H1 (cell line): ENCODE measurements at regions not wholly inside any gene's neighbourhood (a gene's known extent, or its start where the extent isn't known, plus 50 kb on each side); places are given as distances from the start of the nearest gene placed in this dataset.

Experiments
- CTCF ChIA-PET: fragments of 300-600 bp; sonication (Branson Sonifier 250); formaldehyde crosslinking; loops from one replicate; lab custom pipeline; 2021; ENCODE audit not compliant: partially characterized antibody; lab: Charles Lee
- POLR2A ChIA-PET: fragments of 300-600 bp; sonication (Branson Sonifier 250); formaldehyde crosslinking; loops from one replicate; lab custom pipeline; 2021; ENCODE audit warnings: inconsistent platforms; ENCODE audit not compliant: partially characterized antibody; lab: Charles Lee
- DNase-seq, 2 experiments: peaks; one replicate each; pipeline versions ENCODE4 v3.0.0 to v3.0.0-alpha.2; 2010 to 2022; ENCODE audit warnings: low spot score in 2 of 2, low read depth in 1 of 2, mixed read lengths in 1 of 2
- FAIRE-seq: peaks from 2 replicates; lab custom pipeline; 2011; peaks lifted over from hg19 to GRCh38; lab: Jason Lieb, UNC
- H2AFZ ChIP-seq: 2 replicates; pipeline ENCODE4 v1.8.1; 2012; ENCODE audit warnings: low read length, inconsistent platforms
- H2AK5ac ChIP-seq: 2 replicates; pipeline ENCODE4 v1.6.1; 2013; ENCODE audit warnings: low read depth, low read length
- H2BK120ac ChIP-seq: replicated peaks from 2 replicates; pipeline ENCODE3; 2013; ENCODE audit warnings: low read depth, low read length, inconsistent platforms
- H2BK12ac ChIP-seq: 2 replicates; pipeline ENCODE4 v1.6.1; 2013; ENCODE audit warnings: low read depth, low read length
- H2BK15ac ChIP-seq: 2 replicates; pipeline ENCODE4 v1.6.1; 2013; ENCODE audit warnings: low read length
- H2BK20ac ChIP-seq: 2 replicates; pipeline ENCODE4 v1.6.1; 2013; ENCODE audit warnings: low read length
- H2BK5ac ChIP-seq: 2 replicates; pipeline ENCODE4 v1.6.1; 2013; ENCODE audit warnings: low read depth, low read length
- H3K14ac ChIP-seq: 2 replicates; pipeline ENCODE4 v1.6.1; 2013; ENCODE audit warnings: inconsistent platforms; ENCODE audit not compliant: insufficient read length
- H3K18ac ChIP-seq: 2 replicates; pipeline ENCODE4 v1.6.1; 2013; ENCODE audit warnings: low read length; ENCODE audit errors: extremely low read depth
- H3K23ac ChIP-seq: 2 replicates; pipeline ENCODE4 v1.6.1; 2013; ENCODE audit warnings: inconsistent platforms; ENCODE audit not compliant: insufficient read length
- H3K23me2 ChIP-seq: 2 replicates; pipeline ENCODE4 v1.6.1; 2013; ENCODE audit warnings: low read depth, low read length
- H3K27ac ChIP-seq: 2 replicates; pipeline ENCODE4 v1.6.1; 2011; ENCODE audit warnings: low read depth, low read length, inconsistent platforms
- H3K27me3 ChIP-seq, 4 experiments: replicated peaks in 1 of 4; 1 replicate in 1 of 4; 2 replicates in 3 of 4; pipeline versions ENCODE4 v1.6.1 to v1.8.1; 2011 to 2013; ENCODE audit warnings: low read length in 3 of 4, mild to moderate bottlenecking in 3 of 4, inconsistent platforms in 2 of 4, mixed read lengths in 2 of 4, moderate library complexity in 1 of 4; ENCODE audit not compliant: control insufficient read depth in 3 of 4, insufficient read depth in 3 of 4; ENCODE audit errors: extremely low read depth in 1 of 4
- H3K36me3 ChIP-seq, 4 experiments: 2 replicates each; pipeline versions ENCODE4 v1.6.1 to v1.8.1; 2011 to 2013; ENCODE audit warnings: mild to moderate bottlenecking in 4 of 4, low read length in 3 of 4, moderate library complexity in 2 of 4, control low read depth in 1 of 4, inconsistent platforms in 1 of 4; ENCODE audit not compliant: insufficient read depth in 4 of 4, control insufficient read depth in 2 of 4
- H3K4ac ChIP-seq: replicated peaks from 2 replicates; pipeline ENCODE3; 2013; ENCODE audit warnings: low read length, low read depth, mixed read lengths, inconsistent platforms; ENCODE audit not compliant: insufficient read length
- H3K4me1 ChIP-seq, 4 experiments: replicated peaks in 1 of 4; 1 replicate in 1 of 4; 2 replicates in 3 of 4; pipeline versions ENCODE4 v1.6.1 to v1.8.1; 2011 to 2013; ENCODE audit warnings: low read length in 3 of 4, inconsistent platforms in 2 of 4, mixed read lengths in 1 of 4; ENCODE audit not compliant: insufficient read depth in 4 of 4, control insufficient read depth in 3 of 4
- H3K4me2 ChIP-seq, 2 experiments: 2 replicates each; pipeline versions ENCODE4 v1.6.1 to v1.8.1; 2011 to 2013; ENCODE audit warnings: low read depth in 2 of 2, low read length in 2 of 2, control low read depth in 1 of 2, inconsistent platforms in 1 of 2, mild to moderate bottlenecking in 1 of 2; ENCODE audit not compliant: insufficient read depth in 1 of 2
- H3K4me3 ChIP-seq, 4 experiments: fragments of 200-600, 300-600 bp in 1 of 4; sonication (generic), shearing (Covaris generic), sonication (Bioruptor Twin) in 1 of 4; 2 replicates each; pipeline versions ENCODE4 v1.5.1 to v1.8.1; 2011 to 2016; ENCODE audit warnings: low read length in 4 of 4, low read depth in 3 of 4, control low read depth in 2 of 4, inconsistent platforms in 2 of 4, mild to moderate bottlenecking in 2 of 4, mixed read lengths in 1 of 4, moderate library complexity in 1 of 4; ENCODE audit not compliant: insufficient read depth in 2 of 4; ENCODE audit errors: extremely low read depth in 1 of 4
- H3K56ac ChIP-seq: replicated peaks from 2 replicates; pipeline ENCODE3; 2013; ENCODE audit warnings: low read depth, mild to moderate bottlenecking, mixed read lengths, low read length, inconsistent platforms; ENCODE audit not compliant: insufficient read length
- H3K79me1 ChIP-seq: 2 replicates; pipeline ENCODE4 v1.6.1; 2013; ENCODE audit warnings: low read depth, low read length, control low read depth
- H3K79me2 ChIP-seq, 2 experiments: 2 replicates each; pipeline versions ENCODE4 v1.6.1 to v1.8.1; 2012 to 2013; ENCODE audit warnings: low read length in 2 of 2, mild to moderate bottlenecking in 2 of 2, inconsistent platforms in 1 of 2; ENCODE audit not compliant: insufficient read depth in 2 of 2, control insufficient read depth in 1 of 2
- H3K9ac ChIP-seq, 4 experiments: replicated peaks in 1 of 4; 1 replicate in 1 of 4; 2 replicates in 3 of 4; pipeline versions ENCODE4 v1.6.1 to v1.8.1; 2011 to 2013; ENCODE audit warnings: low read depth in 3 of 4, low read length in 3 of 4, control low read depth in 2 of 4, mild to moderate bottlenecking in 2 of 4, moderate library complexity in 2 of 4, inconsistent platforms in 1 of 4; ENCODE audit errors: extremely low read depth in 1 of 4
- H3K9me3 ChIP-seq, 2 experiments: 2 replicates each; pipeline versions ENCODE4 v1.6.1 to v1.8.1; 2012 to 2013; ENCODE audit warnings: mild to moderate bottlenecking in 2 of 2, moderate library complexity in 2 of 2, control low read depth in 1 of 2, inconsistent platforms in 1 of 2, low read depth in 1 of 2, low read length in 1 of 2, mixed read lengths in 1 of 2; ENCODE audit not compliant: insufficient read depth in 2 of 2
- H4K20me1 ChIP-seq, 2 experiments: replicated peaks in 1 of 2; 2 replicates each; pipeline versions ENCODE3 to v1.8.1; 2011 to 2013; ENCODE audit warnings: inconsistent platforms in 2 of 2, low read length in 2 of 2, mild to moderate bottlenecking in 1 of 2; ENCODE audit not compliant: insufficient read depth in 2 of 2, control insufficient read depth in 1 of 2
- H4K5ac ChIP-seq: 2 replicates; pipeline ENCODE4 v1.6.1; 2013; ENCODE audit warnings: low read length, low read depth, mixed read lengths, inconsistent platforms; ENCODE audit not compliant: insufficient read length
- H4K8ac ChIP-seq: 2 replicates; pipeline ENCODE4 v1.8.0; 2013; ENCODE audit warnings: mild to moderate bottlenecking, moderate library complexity, low read length, inconsistent platforms; ENCODE audit not compliant: insufficient read depth; ENCODE audit errors: extremely low read depth
- H4K91ac ChIP-seq: replicated peaks from 2 replicates; pipeline ENCODE3; 2013; ENCODE audit warnings: low read length, mixed read lengths, inconsistent platforms; ENCODE audit not compliant: insufficient read length
- BCL11A ChIP-seq, 2 experiments: IDR thresholded peaks; one replicate each; pipeline ENCODE4 v1.6.1; 2011; ENCODE audit warnings: low read depth in 2 of 2, low read length in 2 of 2, mild to moderate bottlenecking in 2 of 2
- KDM4A ChIP-seq: IDR thresholded peaks from one replicate; pipeline ENCODE4 v1.7.1; 2012; ENCODE audit warnings: low read depth, mild to moderate bottlenecking, moderate library complexity, low read length, inconsistent platforms; ENCODE audit not compliant: severe bottlenecking
- MAFK ChIP-seq: IDR thresholded peaks from 2 replicates; pipeline ENCODE4 v1.6.1; 2012; ENCODE audit warnings: low read depth, mild to moderate bottlenecking, improper control_type of control experiment, low read length
- POU5F1 ChIP-seq: IDR thresholded peaks from 2 replicates; pipeline ENCODE4 v1.6.1; 2011; ENCODE audit warnings: low read depth, mild to moderate bottlenecking, low read length, moderate library complexity
- SUZ12 ChIP-seq: fragments of 200-600 bp; sonication (generic); IDR thresholded peaks from 2 replicates; pipeline ENCODE4 v1.6.1; 2012; ENCODE audit warnings: mild to moderate bottlenecking, inconsistent platforms, low read length, moderate library complexity, mixed read lengths
- ZNF274 ChIP-seq: IDR thresholded peaks from 2 replicates; pipeline ENCODE4 v1.7.0; 2012; ENCODE audit warnings: low read length, borderline replicate concordance; ENCODE audit errors: extremely low read depth
- WGBS, 2 experiments: shearing (Covaris generic) in 1 of 2; methylation state at CpG; one replicate each; pipeline versions ENCODE4 v1.1.6 to v1.1.7; 2013 to 2015; ENCODE audit warnings: low lambda C conversion rate in 2 of 2, mixed read lengths in 2 of 2, inconsistent platforms in 1 of 2, low coverage in 1 of 2, missing lambda C conversion rate in 1 of 2; ENCODE audit not compliant: insufficient replicate concordance in 2 of 2, insufficient coverage in 1 of 2, insufficient read length in 1 of 2; ENCODE audit errors: extremely low coverage in 1 of 2, missing lambda C conversion rate in 1 of 2; 5-methylcytosine and 5-hydroxymethylcytosine counted together

DNA sequence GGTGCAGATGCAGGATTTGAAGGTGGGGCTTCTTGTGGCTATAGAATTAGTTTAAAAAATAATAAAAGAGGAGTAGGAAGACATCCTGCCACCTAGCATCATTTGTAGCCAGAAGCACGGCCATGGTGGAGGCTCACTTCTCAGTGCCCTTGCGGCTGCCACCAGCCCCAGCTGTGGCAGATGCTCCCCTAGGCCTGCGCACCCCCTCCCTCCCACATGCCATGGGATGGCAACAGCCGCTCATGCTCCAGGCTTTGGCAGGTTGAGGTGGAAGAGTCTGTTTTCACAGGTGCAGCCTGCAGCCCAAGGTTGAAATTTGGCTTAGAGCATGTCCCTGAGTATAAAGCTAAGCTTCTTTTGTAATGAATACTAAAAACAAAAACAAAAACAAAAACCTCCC, 96.4 kb downstream of the GATA6 start:
- H3K9me3 ChIP-seq = no peaks in the 10 kb centered on the region
- H3K18ac ChIP-seq = no peak overlapping the region
- H4K20me1 ChIP-seq = no peaks in the 10 kb centered on the region
- no peak overlapping the region for H3K23ac ChIP-seq
- no peak overlapping the region for H2AFZ ChIP-seq
- no peaks in the 10 kb centered on the region for H3K27me3 ChIP-seq
- no peak overlapping the region for H3K4ac ChIP-seq
- H4K8ac ChIP-seq = no peak overlapping the region
- H3K79me2 ChIP-seq = no peaks in the 10 kb centered on the region
- H3K23me2 ChIP-seq = no peaks in the 10 kb centered on the region; the same call in 1 of the 2 replicates
- CTCF ChIA-PET = no interaction called here
- H2AK5ac ChIP-seq = no peak overlapping the region
- no peak overlapping the region for H2BK120ac ChIP-seq
- no peaks in the 10 kb centered on the region for H3K36me3 ChIP-seq
- H3K4me2 ChIP-seq = no peak overlapping the region
- H3K4me1 ChIP-seq = no peaks in the 10 kb centered on the region
- H4K91ac ChIP-seq = no peak overlapping the region
- POLR2A ChIA-PET = no interaction called here
- no peak overlapping the region for H4K5ac ChIP-seq
- H3K14ac ChIP-seq = no peak overlapping the region
- H3K79me1 ChIP-seq = no peaks in the 10 kb centered on the region
- no peak overlapping the region for H2BK20ac ChIP-seq
- WGBS, 2 experiments = 91% methylated on average over 4 of the region's 4 CpGs; no CpG with 5 or more reads in 1 of the 2 experiments
- no peak overlapping the region for H3K56ac ChIP-seq
- H2BK5ac ChIP-seq = no peak overlapping the region
- no peak overlapping the region for H3K9ac ChIP-seq
- no peak overlapping the region for H2BK15ac ChIP-seq
- TF ChIP-seq POU5F1 = no peak
- no peak for TF ChIP-seq KDM4A
- TF ChIP-seq ZNF274 = no peak
- no peak for TF ChIP-seq BCL11A (IDR thresholded peaks at IDR 0.05; ENCODE audit: low read depth in 2 of 2, low read length in 2 of 2)
- no peak for TF ChIP-seq SUZ12
- no peak for TF ChIP-seq MAFK
- no peak for DNase-seq
- no peak overlapping the region for H3K4me3 ChIP-seq
- no peak overlapping the region for H3K27ac ChIP-seq
- H2BK12ac ChIP-seq = no peak overlapping the region
- no peak for FAIRE-seq
